ENCODE measurements at regions not wholly inside any gene's neighbourhood (a gene's known extent, or its start where the extent isn't known, plus 50 kb on each side); places are given as distances from the start of the nearest gene placed in this dataset.

GRCh38 chr12:88391556-88391955 is 188.7 kb downstream of the KITLG start:
- ATAC-seq (ENCODE audit: low FRiP score in 2 of 2): peak in 1 of 2 donors; percentile 72
- H3K36me3 ChIP-seq: no peaks in the 10 kb centered on the region
- 22 to 27% methylated on average over 1 of the region's 1 CpG for WGBS, 2 donors
- H3K27me3 ChIP-seq: no peaks in the 10 kb centered on the region
- no peaks in the 10 kb centered on the region for H3K4me1 ChIP-seq
- H3K4me3 ChIP-seq: no peak overlapping the region
- H3K27ac ChIP-seq: no peak overlapping the region
- TF ChIP-seq POLR2A (IDR thresholded peaks at IDR 0.05): no peak
- TF ChIP-seq, protein P1, sequence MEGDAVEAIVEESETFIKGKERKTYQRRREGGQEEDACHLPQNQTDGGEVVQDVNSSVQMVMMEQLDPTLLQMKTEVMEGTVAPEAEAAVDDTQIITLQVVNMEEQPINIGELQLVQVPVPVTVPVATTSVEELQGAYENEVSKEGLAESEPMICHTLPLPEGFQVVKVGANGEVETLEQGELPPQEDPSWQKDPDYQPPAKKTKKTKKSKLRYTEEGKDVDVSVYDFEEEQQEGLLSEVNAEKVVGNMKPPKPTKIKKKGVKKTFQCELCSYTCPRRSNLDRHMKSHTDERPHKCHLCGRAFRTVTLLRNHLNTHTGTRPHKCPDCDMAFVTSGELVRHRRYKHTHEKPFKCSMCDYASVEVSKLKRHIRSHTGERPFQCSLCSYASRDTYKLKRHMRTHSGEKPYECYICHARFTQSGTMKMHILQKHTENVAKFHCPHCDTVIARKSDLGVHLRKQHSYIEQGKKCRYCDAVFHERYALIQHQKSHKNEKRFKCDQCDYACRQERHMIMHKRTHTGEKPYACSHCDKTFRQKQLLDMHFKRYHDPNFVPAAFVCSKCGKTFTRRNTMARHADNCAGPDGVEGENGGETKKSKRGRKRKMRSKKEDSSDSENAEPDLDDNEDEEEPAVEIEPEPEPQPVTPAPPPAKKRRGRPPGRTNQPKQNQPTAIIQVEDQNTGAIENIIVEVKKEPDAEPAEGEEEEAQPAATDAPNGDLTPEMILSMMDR (IDR thresholded peaks at IDR 0.05): no peak
- no peak for TF ChIP-seq POLR2AphosphoS5 (IDR thresholded peaks at IDR 0.05)
- no peak for TF ChIP-seq EP300 (IDR thresholded peaks at IDR 0.05)
- no peak for DNase-seq
- no peaks in the 10 kb centered on the region for H3K9me3 ChIP-seq

DNA sequence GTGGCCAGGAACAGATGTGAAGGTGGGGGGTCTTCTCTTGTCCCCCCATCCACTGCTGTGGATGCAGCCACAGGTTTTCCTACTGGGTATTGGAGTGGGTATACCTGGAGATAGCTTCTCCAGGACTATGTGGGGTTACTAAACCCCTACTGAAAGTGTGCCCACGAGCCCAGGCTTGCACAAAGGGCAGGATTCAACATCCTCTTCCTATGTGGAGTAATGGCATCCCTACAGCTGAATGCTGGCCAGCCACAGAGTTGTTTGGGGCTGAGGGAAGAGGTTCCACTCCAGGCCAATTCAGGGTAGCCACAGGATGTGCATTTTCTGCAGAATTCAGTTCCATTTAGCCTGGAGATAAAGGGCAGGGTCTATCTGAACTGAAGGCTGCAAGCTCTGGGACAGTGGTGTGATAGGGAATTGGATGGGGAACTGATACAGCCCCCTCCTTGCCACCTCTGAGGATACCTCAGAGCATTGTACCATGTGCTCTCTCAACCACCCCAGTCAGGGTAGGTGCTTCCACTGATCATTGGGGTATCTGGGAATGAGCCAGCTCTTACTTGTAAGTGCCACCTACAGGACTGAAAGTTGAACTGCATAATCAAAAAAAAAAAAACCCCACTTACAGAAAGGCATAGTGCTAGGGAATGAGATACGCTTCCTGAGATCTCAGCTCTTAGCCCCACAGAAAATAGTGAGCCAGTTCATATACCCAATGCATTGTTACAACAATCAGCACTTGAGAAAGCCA is 187.1 kb downstream of the KITLG start:
- H3K36me3 ChIP-seq: no peaks in the 10 kb centered on the region
- DNase-seq (no peak), ATAC-seq (ENCODE audit: low FRiP score in 2 of 2) (no peak)
- H3K4me1 ChIP-seq: no peaks in the 10 kb centered on the region
- H3K9me3 ChIP-seq: no peaks in the 10 kb centered on the region
- WGBS, 2 donors: 87 to 100% methylated on average over 1 of the region's 2 CpGs
- no peak overlapping the region for H3K4me3 ChIP-seq
- no peaks in the 10 kb centered on the region for H3K27me3 ChIP-seq
- TF ChIP-seq POLR2A (IDR thresholded peaks at IDR 0.05): no peak
- TF ChIP-seq, protein P1 (IDR thresholded peaks at IDR 0.05): peak in 1 of 6 experiments; percentile 10
- no peak overlapping the region for H3K27ac ChIP-seq

- TF ChIP-seq POLR2AphosphoS5 (IDR thresholded peaks at IDR 0.05) (no peak), EP300 (IDR thresholded peaks at IDR 0.05) (no peak), POLR2A (IDR thresholded peaks at IDR 0.05) (no peak)
- TF ChIP-seq, protein P1 (IDR thresholded peaks at IDR 0.05): no peak
- DNase-seq (no peak), ATAC-seq (ENCODE audit: low FRiP score in 2 of 2) (no peak)
- Histone ChIP-seq H3K36me3 (no peaks in the 10 kb centered on the region), H3K27ac (no peak overlapping the region), H3K4me1 (no peaks in the 10 kb centered on the region), H3K4me3 (no peak overlapping the region), H3K27me3 (no peaks in the 10 kb centered on the region), H3K9me3 (no peaks in the 10 kb centered on the region)
- 96 to 98% methylated on average over 2 of the region's 2 CpGs for WGBS, 2 donors
These were observed 182.2 kb downstream of the KITLG start for GRCh38 chr12:88398031-88398430.

DNA sequence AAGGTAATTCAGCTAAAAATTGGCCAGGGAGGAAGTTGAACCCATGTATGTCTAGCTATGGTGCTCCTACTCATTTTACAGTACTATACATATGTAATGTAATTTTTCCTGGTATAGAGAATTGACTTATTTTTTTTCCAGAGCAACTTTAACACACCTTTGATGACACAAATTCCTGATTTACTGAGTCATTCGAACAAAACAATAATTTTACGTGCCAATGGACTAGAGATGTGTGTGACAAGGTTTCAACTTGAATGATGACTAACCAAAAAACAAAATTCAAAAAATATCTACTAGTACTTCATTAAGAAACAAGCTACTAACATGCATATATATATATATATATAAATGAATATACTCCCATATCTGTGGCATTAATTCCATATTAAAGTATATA is 180.5 kb downstream of the KITLG start:
- H3K27me3 ChIP-seq: no peaks in the 10 kb centered on the region
- TF ChIP-seq EP300 (IDR thresholded peaks at IDR 0.05) (no peak), POLR2AphosphoS5 (IDR thresholded peaks at IDR 0.05) (no peak), POLR2A (IDR thresholded peaks at IDR 0.05) (no peak)
- TF ChIP-seq, protein P1 (IDR thresholded peaks at IDR 0.05): no peak
- no peak for ATAC-seq (ENCODE audit: low FRiP score in 2 of 2)
- no peaks in the 10 kb centered on the region for H3K4me1 ChIP-seq
- no peak overlapping the region for H3K4me3 ChIP-seq
- H3K27ac ChIP-seq: no peak overlapping the region
- H3K9me3 ChIP-seq: no peaks in the 10 kb centered on the region
- no peak for DNase-seq
- 84 to 87% methylated on average over 2 of the region's 2 CpGs for WGBS, 2 donors
- no peaks in the 10 kb centered on the region for H3K36me3 ChIP-seq

GRCh38 chr12:88400302-88400701 is 180.0 kb downstream of the KITLG start:
- TF ChIP-seq EP300 (IDR thresholded peaks at IDR 0.05) (no peak), POLR2AphosphoS5 (IDR thresholded peaks at IDR 0.05) (no peak)
- Histone ChIP-seq H3K4me1 (no peaks in the 10 kb centered on the region), H3K27me3 (no peaks in the 10 kb centered on the region), H3K4me3 (no peak overlapping the region), H3K36me3 (no peaks in the 10 kb centered on the region), H3K9me3 (no peaks in the 10 kb centered on the region), H3K27ac (no peak overlapping the region)
- WGBS, 2 donors: 77 to 88% methylated on average over 3 of the region's 3 CpGs
- no peak for ATAC-seq (ENCODE audit: low FRiP score in 2 of 2)
- no peak for DNase-seq

Data from upper lobe of left lung (tissue), 6 donors.